Activated CD4-positive, alpha-beta T cell treated with anti-CD3 and anti-CD28 coated beads, Interleukin-2, amount 50 U/mL, for 24 hours (primary cell): ENCODE measurements at regions not wholly inside any gene's neighbourhood (a gene's known extent, or its start where the extent isn't known, plus 50 kb on each side); places are given as distances from the start of the nearest gene placed in this dataset.

ENCODE experiments used
- DNase-seq, 2 donors: peaks; one replicate each; pipeline ENCODE4 v3.0.0-alpha.2; 2020; ENCODE audit warnings: low read depth in 1 of 2, low spot score in 1 of 2

DNA sequence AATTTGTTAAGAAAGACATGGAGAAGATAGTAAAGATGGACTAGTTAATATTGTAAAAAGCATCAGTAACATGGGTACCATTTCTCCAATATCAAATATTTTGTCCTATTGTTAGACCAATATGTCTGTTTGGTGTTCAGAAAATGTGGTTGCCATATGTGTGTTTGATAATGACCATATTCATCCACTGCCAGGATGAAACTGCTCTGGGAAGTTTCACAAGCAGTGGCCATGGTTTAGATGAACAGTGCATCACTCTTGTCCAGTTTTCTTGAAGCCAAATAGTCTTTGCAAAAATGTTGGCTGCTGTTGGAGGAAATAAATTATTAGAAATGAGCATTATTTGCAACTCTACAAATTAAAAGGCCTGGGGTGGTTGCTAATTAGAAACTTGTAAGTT is 333.8 kb downstream of the NUF2 start:
- no peak for DNase-seq

DNA sequence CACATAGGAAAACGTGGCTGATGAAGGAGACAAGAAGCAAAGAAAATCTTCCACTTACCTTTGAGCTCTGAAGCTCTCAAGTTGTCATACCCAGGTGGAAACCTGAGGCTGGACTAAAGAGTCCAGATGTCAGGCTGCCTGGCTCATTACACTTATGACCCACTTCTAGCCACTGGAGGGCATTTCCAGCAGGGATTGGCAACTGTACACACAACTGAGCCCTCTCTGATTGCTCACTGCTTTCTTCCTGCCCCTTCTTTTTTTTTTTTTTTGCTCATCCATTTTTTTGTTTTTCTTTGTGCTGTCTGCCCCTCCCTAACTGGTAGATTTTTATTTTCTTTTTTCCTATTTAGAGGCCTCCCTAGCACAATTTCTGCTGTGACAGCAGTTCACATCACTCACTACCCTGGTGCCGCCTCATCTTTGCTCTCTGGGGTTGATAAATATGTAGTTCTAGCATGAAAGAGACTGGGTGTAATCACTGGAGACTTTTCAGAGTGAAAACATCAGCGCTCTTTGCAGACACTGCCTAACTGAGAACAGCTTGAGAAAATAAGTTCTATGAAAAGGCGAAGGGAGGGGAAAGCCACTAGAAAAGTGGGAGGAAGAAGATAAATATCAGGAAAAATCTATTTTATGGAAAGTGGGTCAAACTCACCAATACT is 334.5 kb downstream of the NUF2 start:
- no peak for DNase-seq

DNA sequence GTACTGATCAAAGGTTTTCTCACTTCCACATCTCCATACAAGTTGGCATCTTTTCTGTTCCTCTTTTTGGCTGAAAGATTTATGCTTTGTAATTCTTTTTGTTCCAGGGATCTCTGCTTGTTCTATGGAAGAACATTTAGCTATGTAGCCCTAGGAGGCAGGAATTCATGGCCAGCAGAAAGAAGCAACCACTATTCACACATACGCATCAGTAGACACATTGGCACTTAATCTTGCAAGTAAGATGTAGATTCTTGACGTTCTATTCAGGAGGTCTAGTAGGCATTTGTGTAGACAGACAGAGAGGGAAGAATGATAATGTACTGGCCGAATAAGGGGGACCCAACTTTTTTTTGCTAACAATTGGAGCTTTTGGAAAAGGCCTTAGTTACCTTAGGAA is 336.0 kb downstream of the NUF2 start:
- no peak for DNase-seq

DNA sequence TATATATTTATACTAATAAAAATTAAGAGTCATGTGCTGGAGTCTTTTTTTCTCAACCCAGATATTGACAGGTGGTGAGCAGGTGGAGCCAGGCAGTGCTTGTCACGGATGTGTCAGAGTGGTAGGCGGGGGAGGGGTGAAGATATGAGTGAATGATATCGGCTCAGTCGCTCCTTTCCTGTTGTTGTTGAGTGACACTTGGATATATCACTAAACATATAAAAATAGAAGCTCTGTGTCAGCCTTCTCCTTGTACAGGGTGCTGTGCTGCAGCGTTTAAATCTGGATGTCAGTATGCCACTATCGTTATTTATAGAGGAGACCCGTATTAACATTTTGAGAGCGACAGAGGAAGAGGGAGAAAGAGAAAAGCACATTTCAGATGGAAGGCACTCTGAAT is 339.6 kb downstream of the NUF2 start:
- no peak for DNase-seq

DNA sequence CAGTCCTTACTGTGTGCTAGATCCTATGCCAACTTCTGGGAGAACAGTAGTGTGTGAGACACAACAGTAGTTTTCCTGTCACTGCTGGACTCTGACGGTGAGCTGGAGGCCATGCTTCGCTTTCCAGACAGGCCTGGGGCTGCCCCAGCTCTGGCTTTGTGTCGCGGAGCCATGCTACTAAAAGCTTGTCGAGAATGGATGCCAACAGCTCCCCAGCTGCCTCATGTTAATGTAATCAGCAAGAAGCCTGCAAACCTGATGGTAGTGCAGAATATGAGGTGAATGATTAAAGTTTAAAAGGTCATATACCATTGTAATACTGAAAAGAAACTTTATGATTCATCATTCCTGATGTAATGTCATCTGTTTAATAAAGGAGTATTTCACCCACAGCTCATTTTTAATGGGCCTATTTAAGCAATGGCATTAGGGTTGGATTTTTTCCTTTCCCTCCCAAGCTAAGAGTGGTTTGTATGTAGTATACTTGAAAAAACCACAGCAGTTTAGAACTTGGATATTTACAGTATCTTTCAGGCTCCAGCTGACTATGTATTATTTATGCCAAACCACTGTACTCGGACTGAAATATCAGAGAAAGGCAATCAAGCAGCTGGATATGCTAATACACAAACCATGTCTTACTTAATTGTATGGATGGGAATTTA is 343.0 kb downstream of the NUF2 start:
- DNase-seq: no peak

DNA sequence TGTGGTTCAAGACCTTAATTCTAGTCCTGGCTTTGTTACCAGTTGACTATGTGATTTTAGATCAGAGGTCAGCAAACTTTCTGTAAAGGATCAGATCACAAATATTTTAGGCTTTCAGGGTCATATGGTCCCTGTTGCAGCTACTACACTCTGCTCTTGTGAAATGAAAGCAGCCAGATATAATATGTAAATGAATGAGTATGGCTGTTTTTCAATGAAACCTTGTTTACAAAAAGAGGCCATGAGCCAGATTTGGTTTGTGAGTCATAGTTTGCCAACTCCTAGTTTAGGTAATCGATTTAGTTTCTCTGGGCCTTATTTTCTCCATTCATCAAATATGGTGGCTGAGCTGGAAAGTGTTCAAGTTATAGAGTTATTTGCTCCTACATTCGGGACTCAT is 346.7 kb downstream of the NUF2 start:
- DNase-seq: no peak

DNA sequence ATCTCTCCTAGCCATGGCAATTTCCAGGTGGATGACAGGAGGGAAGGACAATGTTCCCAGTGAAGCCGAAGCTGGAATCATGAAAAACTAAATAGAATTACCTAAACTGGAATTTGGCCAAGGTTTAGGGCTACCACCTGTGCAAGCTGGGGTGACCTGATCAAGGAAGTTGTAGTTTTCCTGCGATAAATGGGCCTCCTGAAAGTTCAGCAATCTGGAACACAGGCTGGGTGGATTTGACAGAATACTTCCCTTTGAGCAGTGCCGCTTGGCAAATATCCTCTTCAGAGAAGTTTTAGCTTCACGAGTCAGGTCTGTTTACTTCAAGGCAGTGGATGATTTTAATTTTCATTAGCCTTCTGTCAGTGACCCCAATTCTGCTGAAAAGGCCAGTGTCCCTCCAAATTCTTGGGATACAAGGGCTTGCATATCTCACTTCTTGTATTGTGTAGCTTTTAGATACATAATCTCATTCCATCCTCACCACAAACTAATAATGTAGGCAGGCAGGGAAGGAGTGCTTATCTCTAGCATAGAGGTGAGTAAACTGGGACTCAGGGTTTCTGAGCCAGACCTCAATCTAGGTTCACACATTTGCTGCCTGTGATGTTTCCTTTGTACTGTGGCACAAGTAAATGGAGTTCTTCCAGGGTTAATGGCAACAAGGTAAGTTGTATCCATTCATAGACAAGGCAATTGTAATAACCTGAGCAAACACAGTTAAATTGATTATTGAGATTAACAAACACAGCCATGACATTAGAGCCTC is 349.4 kb downstream of the NUF2 start:
- DNase-seq: no peak

DNA sequence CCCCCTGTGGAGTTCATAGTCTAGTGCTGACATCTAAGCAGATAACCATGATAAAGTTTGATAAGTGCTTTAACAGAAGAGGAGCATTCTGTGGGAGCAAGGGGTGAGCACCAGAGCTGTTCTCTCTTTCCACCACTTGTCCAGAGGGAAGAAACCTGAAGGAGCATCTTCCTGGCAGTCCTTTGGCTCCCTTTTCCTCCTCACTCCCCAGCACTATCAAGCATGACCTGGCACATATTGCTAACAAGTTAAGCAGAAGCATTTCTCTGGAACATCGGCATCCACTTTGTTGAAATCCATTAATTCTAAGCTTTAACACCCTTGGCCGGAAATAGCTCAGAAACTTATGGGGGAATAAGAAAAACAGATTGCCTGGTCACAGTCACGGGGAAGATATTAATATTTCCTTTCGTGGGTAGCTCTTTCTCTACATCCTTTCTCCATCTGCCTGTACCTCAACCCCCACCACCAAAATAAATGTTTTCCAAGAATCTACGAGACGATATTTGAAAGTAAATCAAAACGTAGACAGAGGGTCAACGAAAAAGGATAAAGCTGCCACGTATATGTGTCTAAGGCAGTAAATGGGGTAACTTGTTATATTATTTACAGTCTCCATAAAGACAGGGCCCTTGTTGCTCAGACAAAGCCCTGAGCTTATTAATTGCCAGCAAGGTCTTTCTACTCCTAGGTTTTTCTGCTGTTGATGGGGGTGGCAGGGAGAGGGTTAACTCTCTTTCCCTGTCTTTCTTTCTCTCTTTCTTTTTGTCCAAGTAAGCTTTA is 351.4 kb downstream of the NUF2 start:
- DNase-seq: no peak

DNA sequence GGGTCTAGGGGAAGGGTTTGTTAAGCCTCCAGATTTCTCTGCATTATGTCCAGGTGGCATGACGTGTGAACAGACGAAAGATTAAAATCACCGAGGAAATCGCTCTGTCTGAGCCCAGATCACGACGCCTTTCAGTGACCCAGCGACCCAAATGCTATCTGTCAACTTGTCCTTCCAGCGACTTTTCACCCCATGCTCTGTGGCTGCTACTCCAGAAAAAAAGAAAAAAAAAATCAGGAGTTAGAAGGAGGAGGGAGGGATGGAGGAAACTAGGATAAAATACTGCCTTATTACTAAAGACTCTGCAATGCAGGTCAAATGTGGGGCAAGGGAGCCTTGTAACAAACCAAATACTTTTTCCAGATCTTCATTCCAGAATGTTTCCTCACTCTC is 352.0 kb downstream of the NUF2 start:
- no peak for DNase-seq

DNA sequence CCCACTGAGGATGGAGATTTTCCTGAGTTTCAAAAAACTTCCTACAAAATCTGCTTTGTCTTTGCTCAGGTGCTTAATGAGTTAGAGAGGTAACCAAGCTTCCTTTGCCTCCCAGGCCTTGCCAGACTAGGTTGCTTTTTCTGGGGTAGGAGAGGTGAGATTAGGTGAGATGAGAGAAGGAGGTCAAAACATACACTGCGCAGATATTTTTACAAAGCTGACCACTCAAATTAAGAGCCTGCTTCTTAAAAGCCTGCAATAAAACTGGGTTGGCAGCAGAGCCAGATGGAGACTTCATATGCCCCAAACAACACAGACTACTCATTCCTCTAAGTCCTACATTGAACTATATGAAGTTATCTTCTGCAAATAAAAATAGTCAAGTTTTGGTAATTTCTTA is 352.5 kb downstream of the NUF2 start:
- DNase-seq: no peak

DNA sequence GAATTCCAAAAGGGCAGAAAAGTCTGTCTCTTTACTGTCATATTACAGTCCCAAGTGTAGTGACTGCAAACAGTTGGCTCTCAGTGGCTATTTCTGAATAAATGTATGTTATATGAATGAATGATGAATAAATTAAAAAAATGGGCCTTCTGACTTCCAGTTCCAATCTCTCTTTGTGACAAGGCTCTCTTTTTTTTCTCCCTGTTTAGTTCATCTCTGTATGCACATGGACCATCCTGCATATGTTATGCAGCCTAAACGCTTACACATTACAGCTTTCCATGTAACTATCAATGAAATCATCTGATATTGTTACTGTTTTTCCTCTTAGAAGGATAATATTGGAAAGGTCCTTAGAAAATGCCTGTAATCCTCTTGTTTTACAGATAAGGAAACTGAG is 363.0 kb downstream of the NUF2 start:
- no peak for DNase-seq

DNA sequence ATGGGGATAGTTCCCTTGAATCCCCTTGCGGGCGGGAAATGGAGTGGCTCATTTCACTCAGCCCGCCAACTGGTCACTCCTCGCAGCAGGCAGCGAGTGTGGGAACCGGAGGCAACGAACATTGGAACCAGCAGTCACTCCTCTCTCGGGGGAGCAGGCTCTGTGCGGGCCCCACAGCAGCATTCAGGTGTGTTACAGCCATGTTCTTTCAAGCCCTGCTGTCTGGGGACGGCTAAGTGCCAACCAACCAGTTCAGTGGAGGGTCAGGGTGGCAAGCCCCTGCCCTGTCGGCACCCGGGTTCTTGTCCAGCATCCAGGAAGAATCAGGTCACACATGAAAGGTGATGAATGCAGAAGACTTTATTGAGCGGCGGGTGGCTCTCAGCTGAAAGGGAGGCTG is 370.5 kb downstream of the NUF2 start:
- DNase-seq: no peak

DNA sequence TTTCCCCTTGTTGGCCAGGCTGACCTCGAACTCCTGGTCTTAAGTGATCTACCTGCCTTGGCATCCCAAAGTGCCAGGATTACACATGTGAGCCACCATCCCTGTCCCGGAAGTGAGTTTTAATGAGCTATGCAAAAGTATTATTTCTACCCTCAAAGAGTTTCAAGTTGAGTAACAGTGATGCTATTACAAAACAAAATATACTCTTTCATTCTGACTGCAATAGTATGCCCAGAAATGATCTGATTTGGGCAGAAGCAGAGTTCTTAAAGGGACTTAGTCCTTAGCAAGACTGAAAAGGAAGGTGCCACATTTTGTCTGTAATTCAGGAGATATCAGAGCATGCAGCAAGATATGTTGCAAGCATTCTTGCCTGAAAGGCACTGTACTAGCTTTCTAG is 375.4 kb downstream of the NUF2 start:
- DNase-seq: no peak

DNA sequence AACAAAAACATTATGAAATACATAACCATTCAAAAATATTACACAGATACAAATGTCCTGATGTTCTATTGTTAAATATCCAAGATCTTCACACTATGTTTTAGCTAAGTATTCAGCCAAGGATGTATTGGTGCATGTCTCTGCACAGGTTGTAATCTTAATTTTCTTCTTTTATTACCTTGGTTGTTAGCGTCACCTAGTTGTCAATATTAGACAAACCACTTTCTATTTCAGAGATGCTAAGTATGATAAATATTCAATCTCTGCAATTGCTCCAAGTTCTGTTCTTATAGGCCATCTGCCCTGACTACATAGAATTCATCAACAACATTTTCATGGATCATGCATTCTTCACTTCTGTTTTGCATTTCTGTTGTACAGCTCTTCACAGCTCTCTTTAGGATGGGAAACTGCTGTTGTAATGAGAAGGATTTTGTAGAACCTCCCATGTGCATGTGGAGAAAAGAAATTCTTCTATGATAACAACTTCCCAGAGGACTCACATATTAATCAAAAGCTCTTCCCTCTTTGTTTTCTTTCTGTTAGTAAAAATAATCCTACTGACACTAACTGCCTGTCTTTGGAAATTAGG is 380.1 kb downstream of the NUF2 start:
- no peak for DNase-seq

DNA sequence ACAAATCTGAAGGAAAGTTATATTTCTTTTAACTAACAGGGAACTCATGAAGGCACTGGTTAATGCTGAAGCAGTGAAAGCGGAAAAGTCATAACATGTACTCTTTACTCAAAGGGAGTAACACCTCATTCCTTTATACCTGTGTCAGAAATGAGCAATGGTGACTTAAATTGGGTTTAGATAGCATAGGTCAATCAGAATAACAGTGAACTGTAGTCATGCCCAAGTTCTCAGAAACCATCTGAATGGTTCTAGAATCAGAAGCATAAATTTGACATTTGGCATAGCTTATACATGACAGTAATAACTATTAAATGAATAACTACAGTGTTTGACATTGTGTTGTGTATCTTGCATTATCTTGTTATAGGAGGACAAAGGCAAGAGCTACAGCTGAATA is 382.0 kb downstream of the NUF2 start:
- DNase-seq: no peak

DNA sequence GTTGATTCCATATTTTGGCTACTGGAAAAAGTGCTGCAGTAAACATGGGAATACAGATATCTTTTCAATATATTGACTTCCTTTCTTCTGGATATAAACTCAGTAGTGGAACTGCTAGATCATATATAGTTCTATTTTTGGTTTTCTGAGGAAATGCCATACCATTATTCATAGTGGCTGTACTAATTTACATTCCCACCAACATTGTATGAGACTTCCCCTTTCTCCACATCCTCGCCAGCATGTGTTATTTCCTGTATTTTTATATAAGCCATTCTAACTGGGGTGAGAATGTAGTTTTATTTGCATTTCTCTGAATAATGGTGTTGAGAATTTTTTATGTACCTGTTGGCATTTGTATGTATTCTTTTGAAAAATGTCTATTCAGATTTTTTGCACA is 385.2 kb downstream of the NUF2 start:
- no peak for DNase-seq

DNA sequence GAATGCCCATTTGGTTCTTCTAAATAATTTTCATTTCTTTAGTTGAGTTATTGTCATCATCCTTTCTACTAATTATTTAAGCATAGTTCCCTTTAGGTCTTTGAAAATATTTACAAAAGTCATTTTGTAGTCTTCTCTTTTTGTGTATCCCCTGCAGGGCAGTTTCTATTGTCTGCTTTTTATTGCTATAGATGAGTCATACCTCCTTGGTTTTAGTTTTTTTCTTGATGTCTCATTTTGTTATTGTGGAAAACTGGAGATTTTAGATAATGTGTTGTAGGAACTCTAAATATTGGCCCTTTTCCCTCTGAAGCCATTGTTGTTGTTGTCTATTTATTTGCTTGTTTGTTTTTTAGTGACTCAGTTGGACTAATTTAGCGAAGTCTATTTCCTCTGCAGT is 387.9 kb downstream of the NUF2 start:
- DNase-seq: no peak

DNA sequence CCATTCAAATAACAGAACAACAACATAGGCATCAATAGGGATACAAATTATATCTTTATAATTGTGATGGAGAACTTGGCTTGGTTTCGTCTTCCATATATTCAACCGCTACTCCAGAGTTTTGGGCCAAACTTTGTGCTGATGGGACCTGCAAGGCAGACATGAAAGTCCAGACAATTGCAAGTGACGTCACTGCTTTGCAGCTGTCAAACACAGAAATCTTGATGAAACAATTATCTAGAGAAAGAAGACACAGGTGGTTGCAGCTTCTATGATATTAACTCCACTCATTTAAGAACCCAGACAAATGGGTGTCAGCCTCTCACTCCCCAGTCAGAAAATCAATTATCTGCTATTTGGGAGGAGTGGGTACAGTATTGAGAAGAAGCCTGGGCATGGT is 390.6 kb downstream of the NUF2 start:
- no peak for DNase-seq

DNA sequence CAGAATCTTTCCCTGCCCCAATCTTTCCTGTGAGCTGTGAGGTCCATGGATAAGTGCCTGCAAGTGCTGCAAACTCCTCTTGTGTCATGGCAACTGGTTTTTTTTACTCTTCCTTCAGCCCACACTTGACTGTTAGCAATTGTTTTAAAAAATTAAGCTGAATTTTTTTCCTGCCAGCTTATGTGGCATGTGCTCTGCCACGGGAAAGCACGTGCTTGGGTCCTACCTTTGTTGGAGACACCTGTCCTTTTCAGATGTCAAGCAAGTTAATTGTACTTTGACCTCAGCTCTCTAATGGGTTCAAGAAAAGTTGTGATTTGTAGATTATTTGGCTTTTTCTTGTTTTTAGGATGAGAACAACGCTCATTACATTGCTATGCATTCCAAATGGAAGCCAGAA is 398.5 kb downstream of the NUF2 start:
- DNase-seq: no peak

DNA sequence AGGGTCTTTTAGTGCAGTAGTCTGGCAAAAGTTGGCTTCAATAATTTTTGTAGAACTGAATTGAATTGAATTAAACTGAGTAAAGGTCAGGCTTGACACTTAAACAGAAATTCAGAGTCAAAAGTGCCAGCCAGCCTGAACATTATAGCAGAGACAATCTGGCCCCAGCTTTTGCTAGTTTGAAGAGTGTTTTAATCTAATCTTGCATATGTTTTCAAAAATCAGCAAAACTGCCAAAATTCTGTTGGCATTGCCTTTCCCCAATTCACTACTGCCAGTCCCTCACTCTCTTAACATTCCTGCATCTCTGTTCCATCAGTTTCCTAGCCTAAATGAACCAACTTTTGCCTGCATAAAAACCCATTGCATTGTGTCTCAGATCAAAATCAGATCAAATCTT is 403.8 kb downstream of the NUF2 start:
- DNase-seq: no peak

DNA sequence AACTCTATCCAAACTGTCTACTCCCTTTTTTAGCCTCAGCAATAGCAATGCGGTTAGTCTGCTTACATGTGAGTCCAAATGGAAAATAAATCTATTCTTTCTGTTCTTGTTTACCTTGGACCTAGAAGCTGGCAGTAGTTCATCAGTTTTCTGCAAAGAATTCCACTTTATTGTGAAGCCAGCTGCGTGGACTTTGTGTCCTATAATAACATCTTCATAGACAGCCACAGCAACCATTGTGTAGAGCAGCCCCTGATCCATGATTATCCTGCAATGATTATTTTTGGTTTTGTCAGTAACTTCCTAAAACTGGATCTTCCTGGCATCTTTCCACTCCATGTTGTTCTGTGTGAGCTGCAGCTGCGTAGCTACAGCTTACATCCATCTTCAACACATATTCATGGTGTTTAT is 408.7 kb downstream of the NUF2 start:
- no peak for DNase-seq
